Stimulated activated CD8-positive, alpha-beta memory T cell treated with anti-CD3 and anti-CD28 coated beads, Interleukin-15, amount 100 ng/mL, for 24 hours (primary cell): ENCODE measurements at regions not wholly inside any gene's neighbourhood (a gene's known extent, or its start where the extent isn't known, plus 50 kb on each side); places are given as distances from the start of the nearest gene placed in this dataset.

Source experiments
- DNase-seq: peaks from one replicate; pipeline ENCODE4 v3.0.0-alpha.2; 2020; ENCODE audit warnings: low read depth

DNA sequence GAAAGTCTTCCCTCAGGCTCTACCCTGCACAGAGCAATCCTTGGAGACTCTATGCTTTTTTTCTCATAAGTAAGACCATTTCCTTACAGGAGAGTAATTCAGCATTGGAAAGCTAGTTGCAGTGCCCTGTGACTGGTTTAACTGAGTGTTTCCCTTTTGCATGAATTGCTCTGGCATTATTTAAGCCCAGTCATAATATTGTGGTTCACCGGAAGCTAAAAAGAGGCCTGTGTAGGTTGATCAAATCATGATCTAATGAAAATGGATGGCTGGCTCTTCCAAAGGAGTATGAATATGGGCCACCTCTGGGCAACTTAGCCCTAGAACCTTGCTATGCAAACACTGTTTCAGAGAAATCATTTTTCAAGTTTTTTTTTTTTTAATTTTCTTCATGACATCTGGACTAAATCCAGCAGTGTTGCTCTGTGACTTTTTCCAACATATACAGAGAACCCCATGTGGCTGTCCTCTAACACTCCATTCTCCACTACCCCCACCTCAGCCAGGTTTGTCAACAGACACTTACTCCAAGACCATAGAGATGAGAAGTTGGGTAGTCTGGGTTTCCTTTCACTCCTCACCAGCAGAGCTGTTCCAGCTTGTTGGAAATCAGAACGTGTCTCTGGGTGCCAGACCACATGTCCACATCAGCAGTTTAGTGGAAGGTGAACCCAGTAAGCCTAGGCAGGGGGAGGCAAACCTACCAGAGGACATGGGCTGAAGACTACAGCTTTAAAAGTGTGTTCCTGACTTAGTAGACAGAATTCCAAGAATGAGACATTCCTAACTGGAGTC is 175.2 kb upstream of the SLC14A2 start:
- DNase-seq = no peak

DNA sequence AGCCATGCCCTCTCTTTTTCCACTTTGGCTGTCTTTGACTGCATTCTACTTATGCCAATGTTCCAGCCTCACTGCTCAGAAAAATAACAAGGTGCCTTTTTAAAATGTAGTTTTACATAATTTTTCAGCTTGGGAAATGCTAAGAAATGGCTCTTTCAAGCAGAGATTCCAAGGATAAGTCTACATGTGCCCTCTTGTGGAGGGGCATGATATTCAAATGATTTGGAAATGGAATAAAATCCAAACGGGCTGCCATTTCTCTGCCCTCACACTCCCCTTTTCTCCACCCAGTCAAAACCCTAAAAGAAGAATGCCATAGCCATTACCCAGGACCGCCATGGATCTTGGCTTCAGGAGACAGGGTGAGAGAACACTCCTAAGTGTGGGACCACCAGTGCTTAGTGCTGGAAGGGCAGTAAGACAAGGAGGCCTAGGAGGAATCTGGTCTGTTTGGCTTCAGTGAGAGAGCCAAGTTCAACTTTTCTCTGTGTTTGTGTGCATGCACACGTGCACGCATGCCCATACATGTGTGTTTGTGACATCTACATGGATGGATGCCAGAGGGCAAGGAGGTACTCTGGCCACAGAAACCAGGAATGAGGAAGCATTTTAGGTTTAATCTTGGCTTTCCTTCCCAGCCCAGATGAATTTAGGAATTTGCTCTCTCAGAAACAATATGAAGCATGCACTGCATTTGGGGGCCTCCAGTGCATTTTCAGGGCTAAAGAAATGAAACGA is 174.0 kb upstream of the SLC14A2 start:
- DNase-seq = no peak

DNA sequence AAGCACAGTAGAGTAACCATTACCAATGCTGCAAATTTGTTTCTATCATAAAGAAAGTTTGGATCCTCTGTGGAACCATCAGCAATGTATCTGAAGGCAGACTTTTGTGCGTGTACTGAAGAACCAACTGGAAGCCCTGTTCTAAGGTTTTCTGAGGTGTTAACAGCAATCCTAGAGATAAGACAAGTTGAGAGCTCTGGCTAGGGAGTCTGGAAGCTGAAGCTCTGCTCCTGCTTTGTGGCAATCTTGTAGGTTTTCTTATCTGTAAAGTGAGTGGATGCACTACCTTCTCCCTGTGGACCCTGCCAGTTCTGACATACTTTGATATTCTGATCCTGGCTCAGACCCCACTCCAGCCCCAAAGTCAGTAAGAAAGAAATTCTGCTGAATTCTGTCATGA is 171.2 kb upstream of the SLC14A2 start:
- no peak for DNase-seq

DNA sequence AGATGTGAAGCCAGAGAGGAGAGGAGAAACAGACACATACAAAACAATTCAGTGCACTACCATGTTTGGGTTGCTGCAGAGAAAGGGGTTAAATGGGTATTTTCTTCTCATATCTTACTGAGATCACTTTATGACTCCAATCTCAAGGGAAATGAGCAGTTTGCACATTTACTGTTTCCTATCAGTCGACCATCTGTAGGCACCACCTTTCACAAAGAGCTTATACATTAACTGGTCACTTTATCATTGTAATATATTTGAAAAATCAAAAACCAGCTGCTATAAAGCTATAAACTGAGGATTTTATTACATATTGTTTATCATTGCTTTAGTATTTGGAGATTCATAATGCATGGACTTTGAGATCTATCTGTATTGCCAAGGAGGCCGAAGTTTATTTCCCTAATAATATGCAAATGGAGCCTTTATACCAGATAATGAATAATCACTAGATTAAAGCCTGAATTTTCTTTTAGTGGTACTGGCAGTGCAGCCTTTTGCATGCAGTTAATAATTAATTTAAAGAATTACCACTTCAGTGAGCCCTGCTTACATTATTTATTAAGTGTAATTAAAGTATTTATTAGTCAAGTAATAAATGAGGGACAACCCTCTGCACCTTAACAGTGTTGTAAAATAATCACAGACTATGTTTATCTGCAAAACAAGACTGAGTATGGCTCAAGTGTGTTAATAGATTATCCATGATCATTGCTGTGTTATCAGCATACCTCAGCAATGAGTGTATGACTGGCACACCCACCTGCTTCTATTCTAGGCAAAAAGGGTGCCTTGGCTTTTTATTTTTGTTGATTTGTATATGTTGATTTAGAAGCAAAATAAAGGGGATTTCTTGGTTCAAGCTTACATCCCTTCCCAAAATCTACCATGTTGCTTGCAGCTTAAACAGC is 167.7 kb upstream of the SLC14A2 start:
- DNase-seq = no peak

DNA sequence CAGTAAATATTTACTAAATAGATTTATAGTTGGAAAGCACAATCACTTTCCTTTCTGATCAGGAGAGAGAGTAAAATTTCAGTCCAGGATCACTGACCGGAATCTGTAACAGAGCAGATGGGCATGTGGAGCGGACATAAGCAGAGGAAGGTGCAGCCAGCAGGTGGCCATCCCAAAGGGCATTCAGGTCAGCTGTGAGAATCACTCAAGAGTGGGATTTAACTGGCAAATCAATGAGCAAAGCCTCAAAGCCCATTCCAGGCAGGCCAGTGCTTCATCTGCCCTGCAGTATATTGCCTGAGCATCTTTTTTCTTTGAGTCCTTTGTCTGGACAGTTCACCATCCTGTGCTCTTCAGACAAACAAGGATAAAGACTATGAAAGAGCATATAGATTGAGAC is 166.4 kb upstream of the SLC14A2 start:
- no peak for DNase-seq

DNA sequence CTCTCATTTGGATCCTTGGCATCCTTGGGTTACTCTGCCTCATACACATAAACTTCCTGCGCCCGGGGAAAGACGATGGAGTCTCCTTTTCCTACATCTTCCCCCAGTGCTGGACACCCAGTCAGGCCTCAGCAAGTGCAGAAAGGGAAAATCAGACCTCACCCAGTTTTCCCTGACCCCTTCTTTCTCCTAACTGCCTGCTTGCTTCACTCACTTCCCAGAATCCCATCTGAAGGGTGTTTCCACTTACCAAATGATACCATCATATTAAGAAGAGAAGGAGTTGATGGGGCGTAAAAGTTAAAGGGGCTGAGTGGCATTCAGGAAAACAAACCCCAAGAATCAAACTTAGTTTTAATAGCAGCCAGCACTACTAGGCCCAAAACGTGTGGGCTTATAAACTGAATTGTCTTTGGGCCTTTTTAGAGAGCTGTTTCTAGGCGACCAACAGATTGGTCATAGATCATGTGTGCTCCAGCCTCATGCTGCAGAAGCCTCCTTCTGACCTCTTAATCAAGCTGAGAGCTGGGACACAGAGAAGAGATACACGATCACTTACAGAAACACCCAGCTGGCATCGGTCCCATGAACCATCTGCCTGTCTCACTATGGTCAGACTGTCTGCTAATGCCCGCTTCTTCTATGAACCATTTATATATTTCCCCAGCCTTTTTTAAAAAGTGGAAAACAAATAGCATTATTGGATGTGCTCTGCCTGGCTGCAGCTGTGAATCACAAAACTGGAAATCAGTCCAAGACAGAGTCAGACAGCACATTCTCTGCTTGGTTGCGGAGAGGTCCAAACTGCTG is 165.7 kb upstream of the SLC14A2 start:
- no peak for DNase-seq

- no peak for DNase-seq
Observed at GRCh38 chr18:45456090-45457021, 158.9 kb upstream of the SLC14A2 start.

GRCh38 chr18:45458033-45458432 is 157.2 kb upstream of the SLC14A2 start:
- no peak for DNase-seq

DNA sequence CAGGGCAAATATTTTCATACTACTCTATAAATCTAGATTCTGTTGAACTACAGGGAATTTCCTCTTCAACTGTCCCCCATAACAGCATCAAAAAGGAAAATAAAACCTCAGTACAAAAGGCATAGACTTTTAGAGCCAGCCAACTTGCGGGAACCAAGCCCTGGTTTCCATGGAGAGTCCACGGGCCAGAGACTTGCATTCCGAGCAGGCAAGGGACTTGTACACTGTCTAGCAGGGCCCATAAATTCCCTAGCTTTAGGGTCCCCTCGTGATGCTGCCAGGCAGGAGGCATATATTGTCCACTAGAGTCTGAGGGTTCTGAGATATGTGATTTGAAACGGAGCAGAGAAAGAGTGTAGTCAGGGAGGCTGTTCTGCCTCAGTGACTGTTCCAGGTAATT is 153.1 kb upstream of the SLC14A2 start:
- no peak for DNase-seq

DNA sequence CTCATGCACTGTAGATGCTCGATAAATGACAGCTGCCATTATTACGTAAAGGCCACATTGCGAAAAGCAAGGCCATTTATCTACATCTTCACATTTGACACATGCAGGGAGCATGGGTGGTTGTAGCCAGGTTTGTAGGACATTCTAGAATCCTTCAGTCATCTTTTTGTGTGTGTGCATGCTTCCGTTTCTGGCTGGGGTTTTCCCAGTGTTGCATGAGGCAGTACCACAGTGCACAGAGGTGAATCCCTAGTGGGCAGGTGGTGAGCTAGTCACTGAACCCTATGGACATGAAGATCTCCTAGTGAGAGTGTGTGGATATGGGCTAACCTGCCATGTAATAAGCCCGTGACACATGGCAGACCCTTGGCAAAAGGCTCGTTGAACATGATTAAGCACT is 151.8 kb upstream of the SLC14A2 start:
- DNase-seq = no peak

GRCh38 chr18:45464619-45465018 is 150.7 kb upstream of the SLC14A2 start:
- DNase-seq = no peak

GRCh38 chr18:45467293-45467692 is 148.0 kb upstream of the SLC14A2 start:
- no peak for DNase-seq

GRCh38 chr18:45467945-45468344 is 147.3 kb upstream of the SLC14A2 start:
- DNase-seq = no peak

- no peak for DNase-seq
Observed at GRCh38 chr18:45478889-45479288, 136.4 kb upstream of the SLC14A2 start.

GRCh38 chr18:45480219-45481015 is 134.9 kb upstream of the SLC14A2 start:
- no peak for DNase-seq

GRCh38 chr18:45481821-45482220 is 133.5 kb upstream of the SLC14A2 start:
- DNase-seq = no peak

DNA sequence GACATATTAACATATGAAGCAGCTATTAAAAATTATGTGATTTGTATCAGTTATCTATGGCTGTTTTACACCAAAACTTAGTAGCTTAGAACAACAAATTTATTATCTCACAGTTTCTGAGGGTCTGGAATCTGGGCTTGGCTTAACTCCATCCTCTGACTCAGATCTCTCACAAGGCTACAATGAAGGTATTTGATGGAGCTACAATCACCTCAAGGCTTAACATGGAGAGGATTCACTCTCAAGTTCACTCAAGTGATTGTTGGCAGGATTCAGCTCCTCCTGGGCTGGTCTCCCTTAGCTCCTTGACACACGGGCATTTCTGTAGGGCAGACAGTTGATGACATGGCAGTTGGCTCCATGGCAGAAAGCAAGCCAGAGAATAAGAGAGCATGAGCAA is 133.0 kb upstream of the SLC14A2 start:
- DNase-seq = no peak

GRCh38 chr18:45487581-45487980 is 127.7 kb upstream of the SLC14A2 start:
- DNase-seq = no peak

- no peak for DNase-seq
Observed at GRCh38 chr18:45488645-45489044, 126.6 kb upstream of the SLC14A2 start.

DNA sequence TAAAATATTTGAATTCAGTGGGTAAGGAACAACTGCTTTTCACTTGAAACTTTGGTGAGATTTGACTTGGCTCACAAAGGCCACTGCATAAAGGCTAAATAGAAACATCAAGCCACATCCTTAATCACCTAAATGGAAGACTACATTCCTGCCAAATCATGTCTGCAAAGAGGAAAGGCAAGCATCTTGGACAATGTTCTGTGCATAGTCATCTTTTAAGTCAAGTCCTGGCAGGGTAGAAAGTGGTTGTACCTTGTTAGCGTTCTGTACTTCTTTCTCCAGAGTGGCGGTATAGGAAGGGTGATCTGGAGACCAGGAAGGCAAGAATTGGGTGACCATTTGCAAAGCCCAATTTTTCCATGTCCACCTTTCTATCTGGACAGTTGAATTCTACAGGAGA is 121.4 kb upstream of the SLC14A2 start:
- DNase-seq = no peak
